ENCODE measurements at regions not wholly inside any gene's neighbourhood (a gene's known extent, or its start where the extent isn't known, plus 50 kb on each side); places are given as distances from the start of the nearest gene placed in this dataset.

DNA sequence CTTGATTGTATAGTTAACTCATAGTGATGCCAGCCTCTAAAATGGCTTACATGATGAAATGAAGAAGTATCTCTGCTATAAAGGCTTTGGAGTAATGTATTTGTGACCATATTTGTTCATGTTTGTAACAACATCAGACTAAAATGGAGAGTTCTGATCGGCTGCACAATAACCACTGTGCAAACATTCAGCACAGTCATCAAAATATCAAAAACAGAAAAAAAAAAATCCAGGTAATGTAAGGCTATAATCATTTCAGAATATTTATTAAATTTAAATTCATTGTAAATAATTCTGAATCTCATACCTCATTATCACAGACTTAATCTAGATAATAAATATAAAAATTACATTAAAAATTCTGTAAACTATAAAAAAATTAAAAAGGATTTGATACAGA is 1161.8 kb downstream of the MRPL39 start:
- no peaks in the 10 kb centered on the region for H3K27me3 Mint-ChIP-seq
- no peak overlapping the region for H3K4me3 Mint-ChIP-seq (ENCODE audit: low read depth)
- no peaks in the 10 kb centered on the region for H3K4me1 Mint-ChIP-seq (ENCODE audit: low read depth)
- DNase-seq (ENCODE audit: low spot score, unreplicated experiment), result no peak
- H3K9me3 Mint-ChIP-seq (ENCODE audit: low read depth), result peaks cover 24% of the 10 kb centered on the region
- no peak overlapping the region for H3K27ac Mint-ChIP-seq
- no peaks in the 10 kb centered on the region for H3K36me3 Mint-ChIP-seq (ENCODE audit: insufficient read depth)
- no peak for TF ChIP-seq CTCF (IDR thresholded peaks at IDR 0.05; ENCODE audit: unreplicated experiment)

- TF ChIP-seq CTCF (IDR thresholded peaks at IDR 0.05; ENCODE audit: unreplicated experiment), result no peak
- DNase-seq (ENCODE audit: low spot score, unreplicated experiment), result no peak
- Mint-ChIP-seq H3K36me3 (ENCODE audit: insufficient read depth) (no peaks in the 10 kb centered on the region), H3K27me3 (no peaks in the 10 kb centered on the region), H3K27ac (no peak overlapping the region), H3K4me1 (ENCODE audit: low read depth) (no peaks in the 10 kb centered on the region), H3K9me3 (ENCODE audit: low read depth) (peaks cover 24% of the 10 kb centered on the region), H3K4me3 (ENCODE audit: low read depth) (no peak overlapping the region)
These were observed 1162.5 kb downstream of the MRPL39 start for GRCh38 chr21:24444736-24445135.

- Mint-ChIP-seq H3K27ac (no peak overlapping the region), H3K4me1 (ENCODE audit: low read depth) (no peaks in the 10 kb centered on the region), H3K4me3 (ENCODE audit: low read depth) (no peak overlapping the region), H3K9me3 (ENCODE audit: low read depth) (peaks cover 21% of the 10 kb centered on the region), H3K27me3 (no peaks in the 10 kb centered on the region), H3K36me3 (ENCODE audit: insufficient read depth) (no peaks in the 10 kb centered on the region)
- no peak for TF ChIP-seq CTCF (IDR thresholded peaks at IDR 0.05; ENCODE audit: unreplicated experiment)
- DNase-seq (ENCODE audit: low spot score, unreplicated experiment), result no peak
These were observed 1171.0 kb downstream of the MRPL39 start for GRCh38 chr21:24436236-24436635.

DNA sequence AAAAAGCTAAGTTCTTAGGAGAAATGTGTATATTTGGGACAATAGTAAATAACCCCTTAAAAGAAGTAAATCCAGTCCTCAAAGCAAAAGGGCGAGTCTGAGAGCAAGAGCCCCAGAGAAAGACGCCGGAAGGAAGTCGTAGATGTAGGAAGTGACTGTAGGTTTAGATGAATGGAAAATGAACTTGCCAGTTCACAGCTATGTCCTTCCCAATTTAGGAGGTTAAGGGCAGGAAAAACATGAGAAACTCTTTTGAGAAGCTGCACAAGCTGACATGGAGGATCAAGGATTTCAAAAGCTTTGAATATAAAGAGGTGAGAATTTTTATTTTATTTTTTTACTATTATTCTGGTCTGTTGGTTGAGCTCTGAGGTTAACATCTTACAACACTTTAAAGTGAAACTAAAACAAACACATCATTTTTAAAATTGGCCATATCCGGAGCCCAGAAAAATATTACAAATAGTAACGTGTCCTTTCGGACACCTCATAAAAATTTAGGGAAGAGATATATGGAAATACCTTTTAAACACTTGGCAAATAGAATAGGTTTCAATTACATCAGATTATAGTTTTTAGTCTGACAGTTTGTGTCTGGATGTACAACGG is 1178.6 kb downstream of the MRPL39 start:
- H3K9me3 Mint-ChIP-seq (ENCODE audit: low read depth), result peaks cover 14% of the 10 kb centered on the region

GRCh38 chr21:24424776-24425175 is 1182.5 kb downstream of the MRPL39 start:
- DNase-seq (ENCODE audit: low spot score, unreplicated experiment), result no peak
- Mint-ChIP-seq H3K4me3 (ENCODE audit: low read depth) (no peak overlapping the region), H3K4me1 (ENCODE audit: low read depth) (no peaks in the 10 kb centered on the region), H3K36me3 (ENCODE audit: insufficient read depth) (no peaks in the 10 kb centered on the region), H3K27me3 (no peaks in the 10 kb centered on the region), H3K27ac (no peak overlapping the region), H3K9me3 (ENCODE audit: low read depth) (peaks cover 20% of the 10 kb centered on the region)
- no peak for TF ChIP-seq CTCF (IDR thresholded peaks at IDR 0.05; ENCODE audit: unreplicated experiment)

More for the DNA sequence above, 1178.6 kb downstream of the MRPL39 start:
- Mint-ChIP-seq H3K27me3 (no peaks in the 10 kb centered on the region), H3K4me3 (ENCODE audit: low read depth) (no peak overlapping the region), H3K36me3 (ENCODE audit: insufficient read depth) (no peaks in the 10 kb centered on the region), H3K4me1 (ENCODE audit: low read depth) (no peaks in the 10 kb centered on the region), H3K27ac (no peak overlapping the region)
- no peak for DNase-seq (ENCODE audit: low spot score, unreplicated experiment)
- TF ChIP-seq CTCF (IDR thresholded peaks at IDR 0.05; ENCODE audit: unreplicated experiment), result no peak
